ENCODE measurements at regions not wholly inside any gene's neighbourhood (a gene's known extent, or its start where the extent isn't known, plus 50 kb on each side); places are given as distances from the start of the nearest gene placed in this dataset.

DNA sequence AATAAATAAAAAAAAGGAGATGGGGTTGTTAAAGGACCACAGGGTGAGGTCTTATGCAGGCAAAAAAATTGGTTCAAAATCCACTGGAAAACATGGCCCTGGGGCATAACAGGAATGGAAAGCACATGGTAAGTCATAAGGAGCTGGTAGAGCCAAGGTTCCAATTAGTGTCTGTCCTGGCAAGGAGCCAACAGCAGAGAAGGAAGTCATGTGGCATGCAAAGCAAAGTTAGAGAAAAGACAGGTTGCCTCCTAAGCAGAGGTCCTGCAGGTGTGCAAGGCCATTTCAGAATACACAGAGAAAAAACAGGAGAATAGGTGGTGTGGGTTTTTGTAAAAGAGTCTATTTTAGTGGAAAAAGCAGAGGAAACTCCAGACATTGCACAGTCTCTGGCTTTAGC is 1881.7 kb downstream of the ARAP2 start:
- no peak overlapping the region for H3K4me2 ChIP-seq (ENCODE audit: low read length)
- H3K9me3 ChIP-seq (replicated peaks; ENCODE audit: low read length) = no peaks in the 10 kb centered on the region
- H3K4me3 ChIP-seq (ENCODE audit: low read length) = no peak overlapping the region
- no peaks in the 10 kb centered on the region for H3K36me3 ChIP-seq (ENCODE audit: insufficient read depth, low read length)
- H3K9ac ChIP-seq (ENCODE audit: low read depth, low read length) = no peak overlapping the region
- no peaks in the 10 kb centered on the region for H3K4me1 ChIP-seq (ENCODE audit: control insufficient read depth, insufficient read depth, low read length)
- H3K27me3 ChIP-seq (ENCODE audit: control insufficient read depth, insufficient read depth, low read length) = no peaks in the 10 kb centered on the region

DNA sequence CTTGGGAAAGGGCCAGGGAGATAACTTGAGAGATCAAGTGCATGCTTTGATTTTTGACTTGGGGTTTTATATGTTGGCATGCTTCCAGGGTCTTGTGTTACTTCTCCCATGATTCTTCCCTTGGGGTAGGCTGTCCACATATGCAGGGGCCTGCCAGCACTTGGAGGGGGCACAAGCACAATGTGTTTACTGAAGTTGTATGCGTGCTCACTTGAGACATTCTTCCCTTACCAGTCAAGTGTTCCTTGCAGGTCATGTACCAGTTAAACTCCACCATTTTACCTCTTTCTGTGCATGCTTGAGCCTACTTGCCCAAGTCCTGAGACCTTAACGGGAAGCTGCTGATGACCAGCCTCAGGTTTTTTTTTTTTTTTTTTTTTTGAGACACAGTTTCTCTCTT is 1880.5 kb downstream of the ARAP2 start:
- no peak overlapping the region for H3K4me2 ChIP-seq (ENCODE audit: low read length)
- H3K4me3 ChIP-seq (ENCODE audit: low read length) = no peak overlapping the region
- H3K9me3 ChIP-seq (replicated peaks; ENCODE audit: low read length) = no peaks in the 10 kb centered on the region
- no peaks in the 10 kb centered on the region for H3K27me3 ChIP-seq (ENCODE audit: control insufficient read depth, insufficient read depth, low read length)
- no peaks in the 10 kb centered on the region for H3K36me3 ChIP-seq (ENCODE audit: insufficient read depth, low read length)
- H3K9ac ChIP-seq (ENCODE audit: low read depth, low read length) = no peak overlapping the region
- H3K4me1 ChIP-seq (ENCODE audit: control insufficient read depth, insufficient read depth, low read length) = no peaks in the 10 kb centered on the region

DNA sequence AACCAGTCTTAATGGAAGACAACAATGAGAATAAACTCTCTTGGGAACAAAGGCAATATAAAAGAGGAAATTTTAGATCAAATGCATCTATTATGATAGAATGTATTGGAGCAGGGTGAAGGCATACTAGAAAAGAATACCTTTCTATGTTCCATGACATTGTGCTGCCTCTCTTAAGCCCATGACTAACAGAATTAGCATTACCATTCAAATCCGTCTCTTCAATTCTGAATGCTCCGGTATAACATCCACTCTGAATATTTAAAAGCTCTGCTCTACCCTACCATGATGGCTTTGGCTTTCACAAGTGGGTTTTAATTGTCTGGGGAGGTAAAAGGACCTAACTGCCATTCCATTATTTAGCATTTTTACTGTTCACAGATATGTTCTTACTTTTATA is 1878.4 kb downstream of the ARAP2 start:
- Histone ChIP-seq H3K4me3 (ENCODE audit: low read length) (no peak overlapping the region), H3K4me1 (ENCODE audit: control insufficient read depth, insufficient read depth, low read length) (no peaks in the 10 kb centered on the region), H3K4me2 (ENCODE audit: low read length) (no peak overlapping the region), H3K27me3 (ENCODE audit: control insufficient read depth, insufficient read depth, low read length) (no peaks in the 10 kb centered on the region), H3K9ac (ENCODE audit: low read depth, low read length) (no peak overlapping the region), H3K36me3 (ENCODE audit: insufficient read depth, low read length) (no peaks in the 10 kb centered on the region), H3K9me3 (replicated peaks; ENCODE audit: low read length) (no peaks in the 10 kb centered on the region)

DNA sequence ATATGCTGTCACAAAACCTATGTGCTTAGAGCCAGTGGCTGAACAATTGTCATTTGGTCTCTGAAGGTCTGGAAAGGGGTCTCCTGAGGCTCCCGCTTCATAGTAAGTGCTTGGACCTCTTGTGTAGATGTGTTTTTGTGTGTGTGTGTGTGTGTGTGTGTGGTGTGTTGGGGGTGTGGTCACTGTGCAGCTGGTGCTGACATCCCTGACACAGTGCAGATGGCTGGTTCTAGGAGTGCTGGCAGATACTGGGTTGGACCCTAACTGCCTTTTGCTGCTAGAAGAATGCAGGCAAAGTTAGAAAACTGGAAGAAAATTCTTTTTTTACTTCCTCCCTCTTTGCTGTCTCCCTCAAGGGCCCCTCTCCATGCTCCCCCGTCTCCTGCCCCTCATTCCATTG is 1872.6 kb downstream of the ARAP2 start:
- H3K36me3 ChIP-seq (ENCODE audit: insufficient read depth, low read length) = no peaks in the 10 kb centered on the region
- H3K9me3 ChIP-seq (replicated peaks; ENCODE audit: low read length) = no peaks in the 10 kb centered on the region
- no peaks in the 10 kb centered on the region for H3K4me1 ChIP-seq (ENCODE audit: control insufficient read depth, insufficient read depth, low read length)
- H3K27me3 ChIP-seq (ENCODE audit: control insufficient read depth, insufficient read depth, low read length) = no peaks in the 10 kb centered on the region
- H3K9ac ChIP-seq (ENCODE audit: low read depth, low read length) = no peak overlapping the region
- no peak overlapping the region for H3K4me2 ChIP-seq (ENCODE audit: low read length)
- H3K4me3 ChIP-seq (ENCODE audit: low read length) = no peak overlapping the region

DNA sequence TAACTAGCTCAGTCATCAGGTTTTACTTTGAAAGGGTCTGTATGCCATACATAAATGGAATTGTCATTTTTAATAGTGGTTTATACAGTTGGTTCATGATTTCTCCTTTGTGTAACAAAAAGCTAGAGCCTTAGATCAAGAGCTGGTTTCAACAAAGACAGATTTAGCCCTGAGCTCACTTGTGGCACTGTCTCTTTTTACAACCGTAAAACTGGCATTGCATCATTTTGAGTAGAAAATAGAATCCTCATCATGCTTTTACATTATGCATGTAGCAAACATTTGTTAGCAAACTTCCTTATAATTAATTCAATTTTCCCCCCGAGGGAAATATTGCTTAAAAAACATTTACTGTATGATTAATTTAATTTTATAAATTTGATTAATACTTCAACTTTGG is 1871.5 kb downstream of the ARAP2 start:
- H3K36me3 ChIP-seq (ENCODE audit: insufficient read depth, low read length) = no peaks in the 10 kb centered on the region
- H3K9ac ChIP-seq (ENCODE audit: low read depth, low read length) = no peak overlapping the region
- no peak overlapping the region for H3K4me2 ChIP-seq (ENCODE audit: low read length)
- H3K4me3 ChIP-seq (ENCODE audit: low read length) = no peak overlapping the region
- H3K4me1 ChIP-seq (ENCODE audit: control insufficient read depth, insufficient read depth, low read length) = no peaks in the 10 kb centered on the region
- no peaks in the 10 kb centered on the region for H3K27me3 ChIP-seq (ENCODE audit: control insufficient read depth, insufficient read depth, low read length)
- H3K9me3 ChIP-seq (replicated peaks; ENCODE audit: low read length) = no peaks in the 10 kb centered on the region

DNA sequence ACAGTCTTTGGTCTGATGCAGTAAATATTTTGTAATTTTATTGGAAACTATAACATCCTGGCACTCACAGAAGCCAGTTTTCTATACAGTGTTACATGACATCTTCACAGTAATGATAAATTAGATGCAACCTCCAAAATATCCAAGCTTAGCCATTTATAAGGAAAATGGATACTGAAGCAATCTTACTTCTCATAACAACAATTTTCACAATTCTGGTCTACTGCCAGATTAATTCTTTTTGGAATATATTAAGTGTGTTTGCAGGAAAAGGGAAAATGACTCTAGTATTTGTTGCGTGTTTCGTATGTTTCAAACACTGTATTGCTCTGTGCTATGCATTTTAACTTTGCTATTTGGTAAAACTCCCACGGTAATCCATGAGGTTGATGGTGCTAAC is 1870.9 kb downstream of the ARAP2 start:
- Histone ChIP-seq H3K9ac (ENCODE audit: low read depth, low read length) (no peak overlapping the region), H3K9me3 (replicated peaks; ENCODE audit: low read length) (no peaks in the 10 kb centered on the region), H3K4me3 (ENCODE audit: low read length) (no peak overlapping the region), H3K36me3 (ENCODE audit: insufficient read depth, low read length) (no peaks in the 10 kb centered on the region), H3K27me3 (ENCODE audit: control insufficient read depth, insufficient read depth, low read length) (no peaks in the 10 kb centered on the region), H3K4me2 (ENCODE audit: low read length) (no peak overlapping the region), H3K4me1 (ENCODE audit: control insufficient read depth, insufficient read depth, low read length) (no peaks in the 10 kb centered on the region)

DNA sequence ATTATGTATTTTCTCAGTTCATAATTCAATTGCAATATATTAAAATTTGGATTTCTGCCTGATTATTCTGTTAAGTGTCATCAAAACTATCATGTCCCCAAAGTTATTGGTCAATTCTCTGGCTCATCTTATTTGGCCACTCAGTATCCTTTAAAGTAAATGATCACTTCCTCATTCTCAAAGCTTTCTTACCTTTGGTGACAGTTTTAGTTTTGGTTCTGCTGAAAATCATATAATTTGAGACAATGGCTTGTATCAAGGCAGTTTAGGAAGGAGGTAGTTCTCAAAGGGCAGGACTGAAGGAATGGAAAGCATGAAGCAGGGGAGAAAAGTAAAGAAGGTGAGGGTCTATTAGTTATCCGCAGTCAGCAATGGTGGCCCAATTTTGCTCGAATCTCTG is 1832.1 kb downstream of the ARAP2 start:
- H3K9me3 ChIP-seq (replicated peaks; ENCODE audit: low read length) = no peaks in the 10 kb centered on the region
- H3K36me3 ChIP-seq (ENCODE audit: insufficient read depth, low read length) = no peaks in the 10 kb centered on the region
- no peaks in the 10 kb centered on the region for H3K27me3 ChIP-seq (ENCODE audit: control insufficient read depth, insufficient read depth, low read length)
- H3K4me3 ChIP-seq (ENCODE audit: low read length) = no peak overlapping the region
- H3K4me1 ChIP-seq (ENCODE audit: control insufficient read depth, insufficient read depth, low read length) = no peaks in the 10 kb centered on the region
- H3K4me2 ChIP-seq (ENCODE audit: low read length) = no peak overlapping the region
- no peak overlapping the region for H3K9ac ChIP-seq (ENCODE audit: low read depth, low read length)

DNA sequence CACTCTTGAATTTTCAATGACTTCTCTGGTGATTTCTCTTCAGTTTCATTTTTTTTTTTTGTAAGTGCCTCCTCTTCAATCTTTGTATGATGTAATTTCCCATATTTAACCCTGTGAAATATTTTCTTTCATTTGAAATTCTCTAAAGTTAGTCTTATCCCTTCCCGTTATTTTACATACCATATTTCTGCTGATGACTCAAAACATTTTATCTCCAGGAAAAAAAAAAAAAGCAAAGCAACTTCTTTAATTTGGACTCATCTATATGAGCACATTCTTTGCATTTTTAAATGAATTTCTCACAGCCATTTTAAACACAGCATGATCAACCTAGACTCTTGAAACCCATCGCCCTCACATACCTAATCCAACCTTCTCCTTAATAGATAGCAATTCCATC is 1831.4 kb downstream of the ARAP2 start:
- no peak overlapping the region for H3K4me2 ChIP-seq (ENCODE audit: low read length)
- H3K4me3 ChIP-seq (ENCODE audit: low read length) = no peak overlapping the region
- H3K9ac ChIP-seq (ENCODE audit: low read depth, low read length) = no peak overlapping the region
- no peaks in the 10 kb centered on the region for H3K9me3 ChIP-seq (replicated peaks; ENCODE audit: low read length)
- no peaks in the 10 kb centered on the region for H3K36me3 ChIP-seq (ENCODE audit: insufficient read depth, low read length)
- H3K4me1 ChIP-seq (ENCODE audit: control insufficient read depth, insufficient read depth, low read length) = no peaks in the 10 kb centered on the region
- no peaks in the 10 kb centered on the region for H3K27me3 ChIP-seq (ENCODE audit: control insufficient read depth, insufficient read depth, low read length)

DNA sequence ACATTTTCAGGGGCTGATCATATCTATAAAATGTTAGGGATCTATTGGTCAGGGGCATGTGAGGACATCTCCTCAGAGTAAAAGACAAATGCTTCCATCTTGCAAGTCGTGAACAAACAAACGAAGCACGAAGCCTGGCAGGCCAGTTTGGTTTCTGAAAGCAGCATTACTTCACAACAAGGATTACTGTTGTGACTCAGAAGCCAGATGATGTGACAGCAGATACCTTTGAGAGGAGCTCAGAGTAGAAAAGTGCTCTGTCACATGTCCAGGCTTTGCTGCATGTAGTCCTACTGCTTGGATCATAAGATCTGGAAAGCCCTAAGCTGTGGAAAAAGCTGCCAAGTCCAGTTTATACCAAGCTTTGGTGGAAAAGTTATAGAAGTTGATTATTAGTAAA is 1827.2 kb downstream of the ARAP2 start:
- Histone ChIP-seq H3K4me1 (ENCODE audit: control insufficient read depth, insufficient read depth, low read length) (no peaks in the 10 kb centered on the region), H3K27me3 (ENCODE audit: control insufficient read depth, insufficient read depth, low read length) (no peaks in the 10 kb centered on the region), H3K4me3 (ENCODE audit: low read length) (no peak overlapping the region), H3K9ac (ENCODE audit: low read depth, low read length) (no peak overlapping the region), H3K36me3 (ENCODE audit: insufficient read depth, low read length) (no peaks in the 10 kb centered on the region), H3K4me2 (ENCODE audit: low read length) (no peak overlapping the region), H3K9me3 (replicated peaks; ENCODE audit: low read length) (no peaks in the 10 kb centered on the region)

DNA sequence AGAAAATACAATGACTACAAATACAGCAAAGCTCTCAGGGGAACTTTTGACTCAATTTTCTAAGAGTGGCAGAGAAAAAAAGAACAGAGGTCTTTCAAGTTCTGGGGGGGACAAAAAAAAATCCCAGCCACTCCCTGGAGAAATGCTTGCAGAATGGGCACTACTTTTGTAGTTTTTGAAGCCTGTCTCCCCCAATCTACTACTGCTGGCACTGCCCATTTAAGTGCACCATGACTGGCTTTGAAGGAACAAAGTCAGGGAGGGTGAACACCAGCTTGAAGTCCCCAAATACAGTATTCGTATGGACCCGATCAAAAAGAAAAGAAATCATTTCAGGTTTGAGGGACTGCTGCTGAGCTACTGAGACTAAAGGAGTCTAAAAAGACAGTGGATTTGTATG is 1824.4 kb downstream of the ARAP2 start:
- no peaks in the 10 kb centered on the region for H3K4me1 ChIP-seq (ENCODE audit: control insufficient read depth, insufficient read depth, low read length)

DNA sequence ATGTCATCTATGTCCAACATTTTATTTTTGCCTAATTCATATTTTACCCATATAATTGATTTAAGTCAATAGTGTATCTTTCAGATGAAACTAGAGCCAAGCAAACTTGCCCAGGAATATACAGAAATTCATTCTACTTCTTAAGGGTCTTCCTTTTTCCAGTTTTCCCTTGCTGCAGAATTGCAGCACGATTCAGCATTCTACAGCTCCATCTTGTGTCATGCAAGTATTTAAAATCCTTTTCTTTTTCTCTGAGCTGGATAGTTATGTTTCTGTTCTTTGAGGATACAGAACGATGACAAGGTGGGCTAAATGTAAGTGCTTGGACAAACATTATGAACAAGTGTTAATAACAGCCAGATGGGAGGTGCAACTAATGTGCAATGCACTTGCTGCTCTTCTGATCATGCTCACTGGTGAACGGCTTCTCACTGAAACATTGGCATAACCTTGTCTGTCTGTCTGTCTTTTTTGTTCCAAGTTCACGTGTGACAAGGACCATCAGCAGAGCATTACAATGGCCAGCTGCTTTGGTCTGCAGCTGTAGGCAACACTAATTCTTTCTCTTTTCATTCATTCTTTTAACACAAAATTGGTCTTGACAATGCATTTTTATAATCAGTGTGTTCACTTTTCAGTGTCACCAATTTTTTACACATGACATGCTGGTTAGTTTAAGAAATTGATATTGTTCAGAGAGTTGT is 1821.7 kb downstream of the ARAP2 start:
- H3K9me3 ChIP-seq (replicated peaks; ENCODE audit: low read length) = no peaks in the 10 kb centered on the region
- no peaks in the 10 kb centered on the region for H3K4me1 ChIP-seq (ENCODE audit: control insufficient read depth, insufficient read depth, low read length)
- H3K36me3 ChIP-seq (ENCODE audit: insufficient read depth, low read length) = no peaks in the 10 kb centered on the region
- H3K4me2 ChIP-seq (ENCODE audit: low read length) = no peak overlapping the region
- H3K27me3 ChIP-seq (ENCODE audit: control insufficient read depth, insufficient read depth, low read length) = no peaks in the 10 kb centered on the region
- no peak overlapping the region for H3K4me3 ChIP-seq (ENCODE audit: low read length)
- H3K9ac ChIP-seq (ENCODE audit: low read depth, low read length) = no peak overlapping the region

More for the DNA sequence above, 1824.4 kb downstream of the ARAP2 start:
- Histone ChIP-seq H3K36me3 (ENCODE audit: insufficient read depth, low read length) (no peaks in the 10 kb centered on the region), H3K4me2 (ENCODE audit: low read length) (no peak overlapping the region), H3K9ac (ENCODE audit: low read depth, low read length) (no peak overlapping the region), H3K27me3 (ENCODE audit: control insufficient read depth, insufficient read depth, low read length) (no peaks in the 10 kb centered on the region), H3K9me3 (replicated peaks; ENCODE audit: low read length) (no peaks in the 10 kb centered on the region), H3K4me3 (ENCODE audit: low read length) (no peak overlapping the region)

DNA sequence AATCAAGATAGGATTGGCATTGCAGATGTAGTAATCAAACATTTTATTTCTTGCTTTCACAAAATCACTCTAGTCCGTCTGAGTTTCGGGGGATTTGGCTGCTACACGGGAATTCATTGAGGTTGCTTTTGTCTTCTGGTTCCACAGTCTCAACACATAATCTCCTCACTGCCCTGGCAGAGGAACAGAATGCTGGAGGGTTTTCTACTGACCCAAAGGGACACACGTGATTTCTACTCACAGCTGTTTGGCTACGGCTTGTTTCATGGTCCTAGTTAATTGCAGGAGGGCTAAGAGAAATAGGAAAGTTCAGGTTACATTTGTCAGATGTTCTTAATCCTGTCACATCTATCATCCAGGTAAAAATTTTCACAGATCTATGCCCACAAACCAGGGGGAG is 1811.6 kb downstream of the ARAP2 start:
- H3K9me3 ChIP-seq (replicated peaks; ENCODE audit: low read length) = no peaks in the 10 kb centered on the region
- H3K36me3 ChIP-seq (ENCODE audit: insufficient read depth, low read length) = no peaks in the 10 kb centered on the region
- H3K27me3 ChIP-seq (ENCODE audit: control insufficient read depth, insufficient read depth, low read length) = no peaks in the 10 kb centered on the region
- no peak overlapping the region for H3K4me3 ChIP-seq (ENCODE audit: low read length)
- H3K9ac ChIP-seq (ENCODE audit: low read depth, low read length) = no peak overlapping the region
- no peaks in the 10 kb centered on the region for H3K4me1 ChIP-seq (ENCODE audit: control insufficient read depth, insufficient read depth, low read length)
- H3K4me2 ChIP-seq (ENCODE audit: low read length) = no peak overlapping the region
